Breast epithelium (tissue), 4 donors: ENCODE measurements at regions not wholly inside any gene's neighbourhood (a gene's known extent, or its start where the extent isn't known, plus 50 kb on each side); places are given as distances from the start of the nearest gene placed in this dataset.

ENCODE experiments used
- DNase-seq, 2 donors: peaks; one replicate each; pipeline ENCODE4 v3.0.0-alpha.2; 2019; ENCODE audit warnings: low spot score in 2 of 2
- H3K27ac ChIP-seq, 2 donors: fragments of 200-600 bp; sonication (generic) in 1 of 2; one replicate each; pipeline ENCODE4 v1.5.1; 2016 to 2019; ENCODE audit warnings: mild to moderate bottlenecking in 1 of 2
- H3K27me3 ChIP-seq, 2 donors: fragments of 200-600 bp; sonication (generic) in 1 of 2; one replicate each; pipeline versions ENCODE4 v1.5.1 to v1.6.0; 2017 to 2019; ENCODE audit warnings: control low read depth in 1 of 2, mild to moderate bottlenecking in 1 of 2
- H3K36me3 ChIP-seq: fragments of 200-600 bp; one replicate; pipeline ENCODE4 v1.5.1; 2019
- H3K4me1 ChIP-seq, 2 donors: fragments of 200-600 bp; sonication (generic); one replicate each; pipeline ENCODE4 v1.5.1; 2016 to 2019; ENCODE audit warnings: control low read depth in 1 of 2
- H3K4me3 ChIP-seq, 3 donors: fragments of 200-600 bp; sonication (generic); 1 replicate in 2 of 3; 2 replicates in 1 of 3; pipeline ENCODE4 v1.5.1; 2016 to 2019; ENCODE audit warnings: mild to moderate bottlenecking in 3 of 3, moderate library complexity in 2 of 3
- H3K9me3 ChIP-seq, 2 donors: fragments of 200-600 bp; sonication (generic) in 1 of 2; one replicate each; pipeline ENCODE4 v1.5.1; 2016 to 2019; ENCODE audit warnings: control low read depth in 1 of 2
- POLR2A ChIP-seq: fragments of 450-650 bp; IDR thresholded peaks from one replicate; pipeline ENCODE4 v1.6.1; 2016; ENCODE audit warnings: antibody characterized with exemption, mild to moderate bottlenecking, moderate library complexity
- POLR2AphosphoS5 ChIP-seq, 3 donors: sonication (generic); formaldehyde crosslinking; IDR thresholded peaks; one replicate each; pipeline ENCODE4 v1.6.1; 2017; ENCODE audit warnings: antibody characterized with exemption in 3 of 3
- intact Hi-C: fragments of 100-400 bp; cut with DNase I; formaldehyde crosslinking; loops from one replicate; pipeline ENCODE4 v1.15.1; 2023; ENCODE audit warnings: low total_unique reads
- TF ChIP-seq, protein P1 (sequence below), 3 donors: fragments of 450-650 bp; IDR thresholded peaks; one replicate each; pipeline ENCODE4 v1.5.1; 2016 to 2017; ENCODE audit warnings: antibody characterized with exemption in 3 of 3, mild to moderate bottlenecking in 3 of 3, moderate library complexity in 3 of 3

- TF ChIP-seq, protein P1, sequence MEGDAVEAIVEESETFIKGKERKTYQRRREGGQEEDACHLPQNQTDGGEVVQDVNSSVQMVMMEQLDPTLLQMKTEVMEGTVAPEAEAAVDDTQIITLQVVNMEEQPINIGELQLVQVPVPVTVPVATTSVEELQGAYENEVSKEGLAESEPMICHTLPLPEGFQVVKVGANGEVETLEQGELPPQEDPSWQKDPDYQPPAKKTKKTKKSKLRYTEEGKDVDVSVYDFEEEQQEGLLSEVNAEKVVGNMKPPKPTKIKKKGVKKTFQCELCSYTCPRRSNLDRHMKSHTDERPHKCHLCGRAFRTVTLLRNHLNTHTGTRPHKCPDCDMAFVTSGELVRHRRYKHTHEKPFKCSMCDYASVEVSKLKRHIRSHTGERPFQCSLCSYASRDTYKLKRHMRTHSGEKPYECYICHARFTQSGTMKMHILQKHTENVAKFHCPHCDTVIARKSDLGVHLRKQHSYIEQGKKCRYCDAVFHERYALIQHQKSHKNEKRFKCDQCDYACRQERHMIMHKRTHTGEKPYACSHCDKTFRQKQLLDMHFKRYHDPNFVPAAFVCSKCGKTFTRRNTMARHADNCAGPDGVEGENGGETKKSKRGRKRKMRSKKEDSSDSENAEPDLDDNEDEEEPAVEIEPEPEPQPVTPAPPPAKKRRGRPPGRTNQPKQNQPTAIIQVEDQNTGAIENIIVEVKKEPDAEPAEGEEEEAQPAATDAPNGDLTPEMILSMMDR (IDR thresholded peaks at IDR 0.05) = no peak
- TF ChIP-seq POLR2AphosphoS5 (IDR thresholded peaks at IDR 0.05) (no peak), POLR2A (no peak)
- Histone ChIP-seq H3K27ac (no peak overlapping the region), H3K27me3 (no peaks in the 10 kb centered on the region), H3K9me3 (no peaks in the 10 kb centered on the region), H3K36me3 (no peaks in the 10 kb centered on the region), H3K4me1 (no peaks in the 10 kb centered on the region), H3K4me3 (no peak overlapping the region)
- intact Hi-C loops = no loop called here
- no peak for DNase-seq
Observed at GRCh38 chr10:107356396-107356795, 191.9 kb upstream of the SORCS1 start.

DNA sequence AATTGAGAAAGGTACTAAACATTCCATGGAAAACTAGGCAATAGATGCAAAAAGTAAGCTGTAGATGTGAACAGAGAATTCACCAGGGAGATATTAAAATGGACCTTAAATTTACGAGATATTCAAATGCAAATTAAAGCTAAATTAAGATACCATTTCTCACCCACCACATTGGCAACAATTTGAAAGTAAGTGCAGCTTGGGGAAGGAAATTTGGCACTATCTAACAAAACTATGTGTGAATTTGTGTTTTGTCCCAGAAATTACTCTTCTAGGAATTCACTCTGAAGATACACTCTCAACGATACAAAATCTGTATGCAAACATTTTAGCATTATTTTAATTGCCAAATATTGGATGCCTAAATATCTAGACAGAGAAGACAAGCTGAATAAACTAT, 178.2 kb upstream of the SORCS1 start:
- TF ChIP-seq, protein P1 (IDR thresholded peaks at IDR 0.05) = no peak
- TF ChIP-seq POLR2A (no peak), POLR2AphosphoS5 (IDR thresholded peaks at IDR 0.05) (no peak)
- no peak overlapping the region for H3K27ac ChIP-seq
- DNase-seq = no peak
- no peaks in the 10 kb centered on the region for H3K4me1 ChIP-seq
- H3K36me3 ChIP-seq = no peaks in the 10 kb centered on the region
- H3K4me3 ChIP-seq = no peak overlapping the region
- H3K27me3 ChIP-seq = no peaks in the 10 kb centered on the region
- intact Hi-C loops = no loop called here
- H3K9me3 ChIP-seq = no peaks in the 10 kb centered on the region

DNA sequence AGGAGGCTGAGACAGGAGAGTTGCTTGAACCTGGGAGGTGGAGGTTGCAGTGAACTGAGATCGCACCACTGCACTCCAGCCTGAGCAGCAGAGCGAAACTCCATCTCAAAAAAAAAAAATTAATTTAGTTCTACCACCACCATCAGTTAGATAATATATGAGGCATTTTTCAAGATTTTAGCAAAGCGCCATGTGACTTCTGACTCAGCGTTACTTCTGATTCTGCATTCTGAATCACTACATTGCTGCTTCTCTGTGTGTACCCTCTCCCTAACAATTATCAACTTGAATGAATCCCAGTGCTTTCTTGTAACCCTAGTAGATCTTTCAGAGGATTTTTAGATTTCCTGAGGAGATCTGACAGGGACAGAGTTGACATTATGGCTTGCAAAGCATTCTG, 176.8 kb upstream of the SORCS1 start:
- intact Hi-C loops = no loop called here

DNA sequence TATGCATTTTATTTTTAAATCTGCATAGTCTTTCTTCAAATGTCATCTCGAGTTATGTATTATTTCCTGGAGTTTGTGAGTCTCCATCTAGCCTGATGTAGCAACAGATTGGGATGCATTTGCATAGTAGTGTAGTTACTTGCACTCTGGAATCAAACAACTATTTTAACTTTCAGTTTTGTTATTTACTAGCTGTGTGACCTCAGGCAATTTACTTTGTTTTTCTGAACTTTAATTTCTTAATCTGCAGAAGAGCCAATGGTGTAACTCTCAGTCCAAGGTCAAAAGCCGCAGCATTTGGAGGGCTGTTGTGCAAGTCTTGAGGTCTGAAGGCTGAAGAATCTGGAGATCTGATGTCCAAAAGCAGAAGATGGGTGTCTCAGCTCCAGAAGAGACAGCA, 175.8 kb upstream of the SORCS1 start:
- DNase-seq = no peak
- Histone ChIP-seq H3K36me3 (no peaks in the 10 kb centered on the region), H3K4me1 (no peaks in the 10 kb centered on the region), H3K9me3 (no peaks in the 10 kb centered on the region), H3K27me3 (no peaks in the 10 kb centered on the region), H3K4me3 (no peak overlapping the region), H3K27ac (peak overlapping the region in 1 of 2 donors; percentile 10)
- no peak for TF ChIP-seq POLR2A
- TF ChIP-seq, protein P1 (IDR thresholded peaks at IDR 0.05) = no peak
- no peak for TF ChIP-seq POLR2AphosphoS5 (IDR thresholded peaks at IDR 0.05)
- intact Hi-C loops = no loop called here

More for the DNA sequence above, 176.8 kb upstream of the SORCS1 start:
- Histone ChIP-seq H3K4me3 (no peak overlapping the region), H3K9me3 (no peaks in the 10 kb centered on the region), H3K27ac (no peak overlapping the region), H3K4me1 (no peaks in the 10 kb centered on the region), H3K27me3 (no peaks in the 10 kb centered on the region), H3K36me3 (no peaks in the 10 kb centered on the region)
- DNase-seq = no peak
- TF ChIP-seq POLR2A (no peak), POLR2AphosphoS5 (IDR thresholded peaks at IDR 0.05) (no peak)
- TF ChIP-seq, protein P1 (IDR thresholded peaks at IDR 0.05) = no peak

- Histone ChIP-seq H3K4me3 (no peak overlapping the region), H3K9me3 (no peaks in the 10 kb centered on the region), H3K27me3 (no peaks in the 10 kb centered on the region), H3K36me3 (no peaks in the 10 kb centered on the region), H3K4me1 (no peaks in the 10 kb centered on the region), H3K27ac (no peak overlapping the region)
- no peak for DNase-seq
- intact Hi-C loops = no loop called here
- TF ChIP-seq, protein P1 (IDR thresholded peaks at IDR 0.05) = no peak
- TF ChIP-seq POLR2AphosphoS5 (IDR thresholded peaks at IDR 0.05) = no peak
- TF ChIP-seq POLR2A = no peak
Observed at GRCh38 chr10:107336061-107336460, 171.6 kb upstream of the SORCS1 start.
